ENCODE measurements at regions not wholly inside any gene's neighbourhood (a gene's known extent, or its start where the extent isn't known, plus 50 kb on each side); places are given as distances from the start of the nearest gene placed in this dataset.

GRCh38 chr4:117533501-117533900, 448.1 kb upstream of the TRAM1L1 start:
- TF ChIP-seq POLR2A (IDR thresholded peaks at IDR 0.05; ENCODE audit: extremely low read depth, insufficient read length) (no peak), CTCF (IDR thresholded peaks at IDR 0.05; ENCODE audit: low read depth, low read length) (no peak), MYC (IDR thresholded peaks at IDR 0.05; ENCODE audit: low read depth, low read length) (no peak)

Data from NB4 (cell line).